ENCODE measurements at regions not wholly inside any gene's neighbourhood (a gene's known extent, or its start where the extent isn't known, plus 50 kb on each side); places are given as distances from the start of the nearest gene placed in this dataset.

GRCh38 chr9:90249094-90249493 lies 393.5 kb downstream of the DIRAS2 start:
- Histone ChIP-seq H3K4ac (ENCODE audit: low read depth in 1 of 2, low read length in 2 of 2) (no peak overlapping the region), H3K4me2 (ENCODE audit: low read length, poor library complexity, severe bottlenecking) (no peak overlapping the region), H4K8ac (ENCODE audit: low read length) (no peak overlapping the region), H3K27me3 (ENCODE audit: control insufficient read depth in 1 of 2, insufficient read depth in 1 of 2, low read length in 2 of 2) (no peaks in the 10 kb centered on the region), H3K9ac (ENCODE audit: low read length) (no peak overlapping the region), H3K36me3 (ENCODE audit: control insufficient read depth in 1 of 2, insufficient read depth in 2 of 2, low read depth in 1 of 2, low read length in 2 of 2) (no peaks in the 10 kb centered on the region), H3K4me1 (ENCODE audit: control insufficient read depth, insufficient read depth, low read depth, low read length) (no peaks in the 10 kb centered on the region), H3K23ac (ENCODE audit: low read length in 2 of 2) (no peak overlapping the region), H3K79me1 (replicated peaks; ENCODE audit: low read length, poor library complexity, severe bottlenecking) (no peaks in the 10 kb centered on the region), H2BK15ac (ENCODE audit: low read depth, poor library complexity, severe bottlenecking) (no peak overlapping the region), H3K9me3 (ENCODE audit: control insufficient read depth, low read length) (no peaks in the 10 kb centered on the region), H2BK5ac (ENCODE audit: low read depth, low read length, poor library complexity, severe bottlenecking) (no peak overlapping the region), H3K18ac (ENCODE audit: low read depth in 1 of 2, low read length in 2 of 2) (no peak overlapping the region), H2AK5ac (ENCODE audit: low read length, severe bottlenecking) (no peak overlapping the region), H3K4me3 (ENCODE audit: insufficient read depth in 1 of 2, low read depth in 1 of 2, low read length in 2 of 2) (no peak overlapping the region), H3K27ac (ENCODE audit: low read length, poor library complexity, severe bottlenecking) (no peak overlapping the region), H2AFZ (ENCODE audit: low read depth, low read length) (no peak overlapping the region), H4K91ac (ENCODE audit: low read length) (no peak overlapping the region), H2BK12ac (ENCODE audit: low read length in 2 of 2) (no peak overlapping the region), H3K14ac (ENCODE audit: low read length in 2 of 2) (no peak overlapping the region), H2BK120ac (ENCODE audit: low read depth, low read length) (no peak overlapping the region)
- DNase-seq: no peak

GRCh38 chr9:90251316-90251715 lies 391.3 kb downstream of the DIRAS2 start:
- Histone ChIP-seq H3K9me3 (ENCODE audit: control insufficient read depth, low read length) (no peaks in the 10 kb centered on the region), H2BK15ac (ENCODE audit: low read depth, poor library complexity, severe bottlenecking) (no peak overlapping the region), H3K4me1 (ENCODE audit: control insufficient read depth, insufficient read depth, low read depth, low read length) (no peaks in the 10 kb centered on the region), H4K8ac (ENCODE audit: low read length) (no peak overlapping the region), H2AK5ac (ENCODE audit: low read length, severe bottlenecking) (no peak overlapping the region), H3K27me3 (ENCODE audit: control insufficient read depth in 1 of 2, insufficient read depth in 1 of 2, low read length in 2 of 2) (no peaks in the 10 kb centered on the region), H3K4me2 (ENCODE audit: low read length, poor library complexity, severe bottlenecking) (no peak overlapping the region), H2BK120ac (ENCODE audit: low read depth, low read length) (no peak overlapping the region), H3K4me3 (ENCODE audit: insufficient read depth in 1 of 2, low read depth in 1 of 2, low read length in 2 of 2) (no peak overlapping the region), H4K91ac (ENCODE audit: low read length) (no peak overlapping the region), H2BK12ac (ENCODE audit: low read length in 2 of 2) (no peak overlapping the region), H2AFZ (ENCODE audit: low read depth, low read length) (no peak overlapping the region), H3K18ac (ENCODE audit: low read depth in 1 of 2, low read length in 2 of 2) (no peak overlapping the region), H3K27ac (ENCODE audit: low read length, poor library complexity, severe bottlenecking) (no peak overlapping the region), H2BK5ac (ENCODE audit: low read depth, low read length, poor library complexity, severe bottlenecking) (no peak overlapping the region), H3K36me3 (ENCODE audit: control insufficient read depth in 1 of 2, insufficient read depth in 2 of 2, low read depth in 1 of 2, low read length in 2 of 2) (no peaks in the 10 kb centered on the region), H3K4ac (ENCODE audit: low read depth in 1 of 2, low read length in 2 of 2) (no peak overlapping the region), H3K14ac (ENCODE audit: low read length in 2 of 2) (no peak overlapping the region), H3K79me1 (replicated peaks; ENCODE audit: low read length, poor library complexity, severe bottlenecking) (no peaks in the 10 kb centered on the region), H3K23ac (ENCODE audit: low read length in 2 of 2) (no peak overlapping the region), H3K9ac (ENCODE audit: low read length) (no peak overlapping the region)
- DNase-seq: no peak

DNA sequence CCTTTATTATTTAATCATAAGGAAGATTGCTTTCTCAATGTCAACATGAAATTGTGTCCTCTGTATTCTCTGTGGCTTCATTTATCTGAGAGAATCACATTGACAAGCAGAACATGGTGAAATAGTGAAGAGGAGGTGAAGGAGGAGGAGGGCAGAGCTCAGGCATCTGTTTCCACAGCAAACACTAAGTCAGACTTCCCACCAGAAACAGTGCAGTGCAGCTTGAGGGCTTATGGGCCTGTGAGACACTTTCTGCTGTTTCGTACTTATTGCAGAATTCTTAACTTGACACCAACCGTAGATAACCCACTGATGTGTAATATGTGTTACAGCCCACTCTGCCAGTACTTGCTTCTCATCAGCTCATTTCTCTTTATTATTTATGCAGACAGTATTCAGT lies 386.3 kb downstream of the DIRAS2 start:
- H3K4me1 ChIP-seq (ENCODE audit: control insufficient read depth, insufficient read depth, low read depth, low read length): no peaks in the 10 kb centered on the region
- H2BK5ac ChIP-seq (ENCODE audit: low read depth, low read length, poor library complexity, severe bottlenecking): no peak overlapping the region
- H3K14ac ChIP-seq (ENCODE audit: low read length in 2 of 2): no peak overlapping the region
- H4K8ac ChIP-seq (ENCODE audit: low read length): no peak overlapping the region
- H3K9ac ChIP-seq (ENCODE audit: low read length): no peak overlapping the region
- DNase-seq: peak; percentile 17
- no peak overlapping the region for H3K27ac ChIP-seq (ENCODE audit: low read length, poor library complexity, severe bottlenecking)
- H3K23ac ChIP-seq (ENCODE audit: low read length in 2 of 2): no peak overlapping the region
- no peak overlapping the region for H2BK120ac ChIP-seq (ENCODE audit: low read depth, low read length)
- no peaks in the 10 kb centered on the region for H3K79me1 ChIP-seq (replicated peaks; ENCODE audit: low read length, poor library complexity, severe bottlenecking)
- H2AK5ac ChIP-seq (ENCODE audit: low read length, severe bottlenecking): peak overlapping the region; percentile 10
- no peaks in the 10 kb centered on the region for H3K27me3 ChIP-seq (ENCODE audit: control insufficient read depth in 1 of 2, insufficient read depth in 1 of 2, low read length in 2 of 2)
- H3K36me3 ChIP-seq (ENCODE audit: control insufficient read depth in 1 of 2, insufficient read depth in 2 of 2, low read depth in 1 of 2, low read length in 2 of 2): no peaks in the 10 kb centered on the region
- no peak overlapping the region for H3K4me2 ChIP-seq (ENCODE audit: low read length, poor library complexity, severe bottlenecking)
- H3K18ac ChIP-seq (ENCODE audit: low read depth in 1 of 2, low read length in 2 of 2): no peak overlapping the region
- H2BK15ac ChIP-seq (ENCODE audit: low read depth, poor library complexity, severe bottlenecking): no peak overlapping the region
- no peak overlapping the region for H3K4ac ChIP-seq (ENCODE audit: low read depth in 1 of 2, low read length in 2 of 2)
- H4K91ac ChIP-seq (ENCODE audit: low read length): no peak overlapping the region
- H2BK12ac ChIP-seq (ENCODE audit: low read length in 2 of 2): peak overlapping the region in 1 of 2 experiments; percentile 39
- 50% methylated on average over 1 of the region's 2 CpGs for WGBS
- H2AFZ ChIP-seq (ENCODE audit: low read depth, low read length): no peak overlapping the region
- peaks cover 11% of the 10 kb centered on the region for H3K9me3 ChIP-seq (ENCODE audit: control insufficient read depth, low read length)
- H3K4me3 ChIP-seq (ENCODE audit: insufficient read depth in 1 of 2, low read depth in 1 of 2, low read length in 2 of 2): no peak overlapping the region

DNA sequence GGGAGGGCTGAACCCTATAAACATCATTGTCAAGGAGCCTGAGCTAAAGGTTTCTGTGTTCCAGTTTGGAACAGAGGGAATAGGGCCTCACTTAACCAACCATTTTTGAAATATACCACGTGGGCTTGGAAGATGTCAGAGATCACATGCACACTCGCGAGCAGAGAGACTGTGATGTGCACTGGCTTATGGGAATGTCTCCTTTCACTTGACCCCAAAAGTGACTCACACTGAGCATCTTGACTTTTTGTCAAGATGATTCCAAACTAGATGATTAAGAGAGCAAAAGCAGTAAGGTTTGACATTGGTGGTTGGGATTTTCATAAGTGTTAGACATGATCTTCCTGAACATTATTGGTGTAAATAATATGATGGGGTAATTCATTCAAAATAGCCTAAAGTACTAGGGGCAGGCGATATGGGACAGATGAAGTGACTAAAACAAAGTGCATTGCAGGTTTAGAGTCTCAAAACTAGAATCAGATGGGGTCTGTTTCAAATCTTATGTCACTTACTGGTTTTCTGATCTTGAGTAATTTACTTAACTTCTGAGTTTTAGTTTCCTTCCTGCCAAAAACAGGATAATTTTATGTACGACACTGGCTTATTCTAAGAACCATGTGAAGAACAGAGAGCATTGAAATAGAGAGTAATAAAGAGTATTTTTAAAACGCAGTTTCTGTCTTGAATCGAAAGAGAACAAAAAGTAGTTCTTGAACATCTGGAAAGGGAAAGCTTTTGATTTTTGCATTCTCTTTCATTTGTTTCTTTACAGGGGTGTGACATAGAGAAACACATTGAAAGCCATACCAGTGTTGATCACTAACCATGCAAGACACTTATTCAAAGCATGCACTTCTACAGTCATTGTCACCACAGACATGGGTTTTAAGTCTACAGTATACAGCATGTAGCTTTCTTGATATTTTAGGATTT lies 383.0 kb downstream of the DIRAS2 start:
- Histone ChIP-seq H2AK5ac (ENCODE audit: low read length, severe bottlenecking) (no peak overlapping the region), H2BK15ac (ENCODE audit: low read depth, poor library complexity, severe bottlenecking) (no peak overlapping the region), H3K79me1 (replicated peaks; ENCODE audit: low read length, poor library complexity, severe bottlenecking) (no peaks in the 10 kb centered on the region), H2BK5ac (ENCODE audit: low read depth, low read length, poor library complexity, severe bottlenecking) (no peak overlapping the region), H3K9me3 (ENCODE audit: control insufficient read depth, low read length) (peaks cover 21% of the 10 kb centered on the region), H2BK120ac (ENCODE audit: low read depth, low read length) (no peak overlapping the region), H3K9ac (ENCODE audit: low read length) (no peak overlapping the region), H2BK12ac (ENCODE audit: low read length in 2 of 2) (no peak overlapping the region), H4K8ac (ENCODE audit: low read length) (no peak overlapping the region), H4K91ac (ENCODE audit: low read length) (no peak overlapping the region), H3K14ac (ENCODE audit: low read length in 2 of 2) (no peak overlapping the region), H3K4me1 (ENCODE audit: control insufficient read depth, insufficient read depth, low read depth, low read length) (no peaks in the 10 kb centered on the region), H3K23ac (ENCODE audit: low read length in 2 of 2) (no peak overlapping the region), H3K27me3 (ENCODE audit: control insufficient read depth in 1 of 2, insufficient read depth in 1 of 2, low read length in 2 of 2) (no peaks in the 10 kb centered on the region), H2AFZ (ENCODE audit: low read depth, low read length) (no peak overlapping the region), H3K4me2 (ENCODE audit: low read length, poor library complexity, severe bottlenecking) (no peak overlapping the region), H3K27ac (ENCODE audit: low read length, poor library complexity, severe bottlenecking) (no peak overlapping the region), H3K18ac (ENCODE audit: low read depth in 1 of 2, low read length in 2 of 2) (no peak overlapping the region), H3K4ac (ENCODE audit: low read depth in 1 of 2, low read length in 2 of 2) (no peak overlapping the region), H3K36me3 (ENCODE audit: control insufficient read depth in 1 of 2, insufficient read depth in 2 of 2, low read depth in 1 of 2, low read length in 2 of 2) (no peaks in the 10 kb centered on the region), H3K4me3 (ENCODE audit: insufficient read depth in 1 of 2, low read depth in 1 of 2, low read length in 2 of 2) (no peak overlapping the region)
- 53% methylated on average over 7 of the region's 7 CpGs for WGBS
- DNase-seq: peak; percentile 86
